Naive thymus-derived CD8-positive, alpha-beta T cell (primary cell): ENCODE measurements at regions not wholly inside any gene's neighbourhood (a gene's known extent, or its start where the extent isn't known, plus 50 kb on each side); places are given as distances from the start of the nearest gene placed in this dataset.

ENCODE experiments used
- ATAC-seq, 2 donors: fragments of 150-1000 bp; cut with Tn5 transposase in 1 of 2; sonication (Bioruptor Pico), chemical (Tn5 transposase) in 1 of 2; 1 replicate in 1 of 2; 2 replicates in 1 of 2; pipeline ENCODE4 v1.10.0; 2021; ENCODE audit warnings: mild to moderate bottlenecking in 2 of 2, moderate library complexity in 2 of 2
- POLR2A ChIA-PET: fragments of 350-600 bp; sonication (Branson Sonifier 250); formaldehyde crosslinking; loops from one replicate; lab custom pipeline; 2021; ENCODE audit warnings: antibody characterized with exemption; lab: Charles Lee
- DNase-seq, 10 donors: peaks; one replicate each; pipeline versions ENCODE4 v3.0.0 to v3.0.0-alpha.2; 2020 to 2022
- H3K27ac Mint-ChIP-seq, 10 donors: one replicate each; pipeline ENCODE4 v1.8.0; 2020 to 2022; ENCODE audit warnings: mild to moderate bottlenecking in 10 of 10, mixed read lengths in 10 of 10, moderate library complexity in 4 of 10, inconsistent platforms in 1 of 10
- H3K27me3 Mint-ChIP-seq, 5 donors: one replicate each; pipeline ENCODE4 v1.8.0; 2021 to 2022; ENCODE audit warnings: mixed read lengths in 5 of 5
- H3K36me3 Mint-ChIP-seq, 3 donors: one replicate each; pipeline ENCODE4 v1.8.0; 2020 to 2022; ENCODE audit warnings: mixed read lengths in 3 of 3, mild to moderate bottlenecking in 2 of 3, inconsistent platforms in 1 of 3
- H3K4me1 Mint-ChIP-seq, 4 donors: one replicate each; pipeline ENCODE4 v1.8.0; 2021 to 2022; ENCODE audit warnings: mixed read lengths in 4 of 4
- H3K4me3 Mint-ChIP-seq, 10 donors: one replicate each; pipeline ENCODE4 v1.8.0; 2020 to 2022; ENCODE audit warnings: mild to moderate bottlenecking in 10 of 10, mixed read lengths in 10 of 10, moderate library complexity in 6 of 10, inconsistent platforms in 1 of 10
- H3K9me3 Mint-ChIP-seq, 9 donors: one replicate each; pipeline ENCODE4 v1.8.0; 2020 to 2022; ENCODE audit warnings: mixed read lengths in 9 of 9, mild to moderate bottlenecking in 3 of 9, inconsistent platforms in 1 of 9, moderate library complexity in 1 of 9

- Mint-ChIP-seq H3K27me3 (peaks cover 0 to 1% (median 0%) of the 10 kb centered on the region in 5 donors), H3K4me3 (no peak overlapping the region), H3K9me3 (no peaks in the 10 kb centered on the region), H3K36me3 (no peaks in the 10 kb centered on the region), H3K27ac (no peak overlapping the region), H3K4me1 (peaks cover 0 to 4% (median 0%) of the 10 kb centered on the region in 4 donors)
- no peak for ATAC-seq
- no peak for DNase-seq
- POLR2A ChIA-PET, result no interaction called here
Measured at GRCh38 chr7:25279705-25280104, 51.4 kb upstream of the NPVF start.

GRCh38 chr7:25280181-25280580, 51.9 kb upstream of the NPVF start:
- H3K4me1 Mint-ChIP-seq, result peaks cover 0 to 4% (median 0%) of the 10 kb centered on the region in 4 donors
- H3K4me3 Mint-ChIP-seq, result no peak overlapping the region

DNA sequence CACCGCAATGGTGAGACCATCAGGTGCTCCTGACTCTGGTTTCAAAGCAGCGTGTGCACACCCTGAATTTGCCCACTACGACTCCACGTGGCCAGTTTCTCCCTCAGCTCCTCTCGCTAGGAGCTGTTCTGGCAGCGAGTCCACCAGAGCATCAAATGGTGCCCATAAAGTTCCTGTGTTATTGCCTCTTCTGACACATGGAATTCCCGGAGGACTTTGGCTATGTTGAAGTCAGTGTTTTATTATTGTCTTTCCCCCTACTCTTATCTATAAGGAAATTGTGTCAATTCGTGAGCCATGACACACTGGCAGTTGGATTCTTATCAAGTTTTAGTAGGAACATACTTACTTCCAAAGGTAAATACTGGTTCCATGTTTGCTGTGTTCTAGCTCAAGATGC, 53.9 kb upstream of the NPVF start:
- ATAC-seq (no peak), DNase-seq (no peak)
- Mint-ChIP-seq H3K27ac (no peak overlapping the region), H3K4me3 (no peak overlapping the region), H3K4me1 (peaks cover 0 to 4% (median 0%) of the 10 kb centered on the region in 4 donors), H3K27me3 (peaks cover 0 to 4% (median 0%) of the 10 kb centered on the region in 5 donors), H3K9me3 (no peaks in the 10 kb centered on the region), H3K36me3 (no peaks in the 10 kb centered on the region)
- POLR2A ChIA-PET, result no interaction called here

More at GRCh38 chr7:25280181-25280580, 51.9 kb upstream of the NPVF start:
- Mint-ChIP-seq H3K9me3 (no peaks in the 10 kb centered on the region), H3K27me3 (peaks cover 0 to 4% (median 0%) of the 10 kb centered on the region in 5 donors), H3K27ac (no peak overlapping the region), H3K36me3 (no peaks in the 10 kb centered on the region)
- POLR2A ChIA-PET, result no interaction called here
- ATAC-seq, result no peak
- DNase-seq, result no peak

DNA sequence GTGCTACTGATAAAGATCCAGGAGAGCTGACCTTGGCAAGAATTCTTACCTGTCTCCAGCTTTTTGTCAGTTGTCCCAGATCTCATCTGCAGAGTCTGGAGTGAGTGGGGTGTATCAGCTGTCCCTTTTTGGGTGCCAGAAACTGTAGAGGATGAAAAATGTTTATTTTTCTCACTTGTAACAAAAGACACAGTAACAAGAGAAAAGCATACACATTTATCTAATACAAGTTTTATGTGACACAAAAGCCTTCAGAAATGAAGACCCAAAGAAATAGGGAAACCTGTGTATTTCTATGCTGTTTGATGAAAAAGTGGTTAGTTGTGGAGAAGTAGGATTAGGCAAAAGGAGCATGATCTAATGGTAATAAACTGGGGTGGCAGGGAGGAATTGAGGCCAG, 58.5 kb upstream of the NPVF start:
- Mint-ChIP-seq H3K9me3 (no peaks in the 10 kb centered on the region), H3K4me1 (no peaks in the 10 kb centered on the region)
- POLR2A ChIA-PET, result interaction anchor here (0.6 kb wide), 1 partner anchor 97 kb away, joined by 3 read pairs; no protein-coding TSS in a partner anchor

GRCh38 chr7:25287291-25287690, 59.0 kb upstream of the NPVF start:
- DNase-seq (no peak), ATAC-seq (no peak)
- Mint-ChIP-seq H3K36me3 (no peaks in the 10 kb centered on the region), H3K4me1 (no peaks in the 10 kb centered on the region), H3K27me3 (peaks cover 0 to 6% (median 2%) of the 10 kb centered on the region in 5 donors), H3K9me3 (no peaks in the 10 kb centered on the region), H3K4me3 (no peak overlapping the region), H3K27ac (no peak overlapping the region)
- POLR2A ChIA-PET, result no interaction called here

More for the DNA sequence above, 58.5 kb upstream of the NPVF start:
- ATAC-seq (no peak), DNase-seq (no peak)
- H3K27me3 Mint-ChIP-seq, result peaks cover 0 to 6% (median 2%) of the 10 kb centered on the region in 5 donors
- H3K4me3 Mint-ChIP-seq, result no peak overlapping the region
- no peak overlapping the region for H3K27ac Mint-ChIP-seq
- H3K36me3 Mint-ChIP-seq, result no peaks in the 10 kb centered on the region

DNA sequence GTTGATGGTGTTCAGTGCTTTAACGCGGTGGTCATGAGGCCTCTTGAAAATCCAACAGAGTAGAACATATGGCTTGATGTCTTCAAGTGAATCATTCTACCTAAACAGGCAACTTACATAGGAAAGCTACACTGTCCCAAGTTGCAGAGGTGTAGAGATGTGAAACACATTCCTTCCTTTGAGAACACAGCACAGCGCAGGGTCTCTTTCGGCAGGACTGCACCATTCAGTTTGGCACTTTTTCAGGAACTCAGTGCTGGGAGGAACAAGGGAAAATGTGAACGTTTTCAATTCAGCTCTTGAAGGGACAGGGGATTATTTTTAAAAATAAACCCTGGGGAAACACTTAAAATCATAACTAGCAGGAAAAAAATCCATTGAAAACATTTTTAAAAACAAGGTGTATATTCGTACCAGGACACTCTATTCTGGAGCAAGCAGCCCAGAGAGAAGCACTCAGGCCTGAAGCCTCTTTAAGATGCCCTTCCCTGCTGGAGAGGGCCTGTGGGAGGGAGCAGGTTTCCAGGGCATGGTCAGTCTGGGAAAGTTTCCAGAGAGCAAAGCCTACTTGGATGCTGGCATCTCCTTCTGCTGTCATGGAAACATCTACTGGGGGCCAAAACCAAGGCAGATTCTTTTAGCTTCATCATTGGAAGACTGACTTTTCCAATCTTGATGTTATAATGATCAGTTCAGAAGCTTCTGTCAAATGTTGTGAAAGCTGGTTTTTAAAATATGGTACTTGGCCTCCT, 60.4 kb upstream of the NPVF start:
- Mint-ChIP-seq H3K4me3 (no peak overlapping the region), H3K4me1 (no peaks in the 10 kb centered on the region), H3K27me3 (peaks cover 0 to 6% (median 2%) of the 10 kb centered on the region in 5 donors), H3K9me3 (no peaks in the 10 kb centered on the region), H3K36me3 (no peaks in the 10 kb centered on the region), H3K27ac (no peak overlapping the region)
- no peak for ATAC-seq
- DNase-seq, result no peak
- POLR2A ChIA-PET, result no interaction called here

DNA sequence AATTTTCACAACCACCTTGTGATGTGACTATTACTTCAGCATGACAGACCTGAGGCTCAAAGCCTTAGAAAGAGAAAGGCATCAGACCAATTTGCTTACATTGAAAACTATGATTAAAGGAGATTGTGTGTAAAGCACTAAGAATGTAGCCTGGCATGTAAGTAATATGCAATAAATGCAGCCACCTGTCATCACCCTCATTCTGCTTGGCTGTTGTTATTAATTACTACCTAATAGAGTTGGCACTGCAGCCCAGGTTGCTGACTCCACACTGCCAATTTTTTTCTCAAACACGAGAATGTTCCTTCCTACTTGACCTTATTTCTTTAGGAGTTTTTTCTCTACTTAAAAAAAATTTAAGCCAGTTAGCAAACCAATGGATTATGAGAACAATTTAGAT, 61.2 kb upstream of the NPVF start:
- no peak overlapping the region for H3K4me3 Mint-ChIP-seq
- ATAC-seq (no peak), DNase-seq (no peak)
- peaks cover 0 to 6% (median 2%) of the 10 kb centered on the region in 5 donors for H3K27me3 Mint-ChIP-seq
- H3K9me3 Mint-ChIP-seq, result no peaks in the 10 kb centered on the region
- no peak overlapping the region for H3K27ac Mint-ChIP-seq
- H3K4me1 Mint-ChIP-seq, result no peaks in the 10 kb centered on the region
- POLR2A ChIA-PET, result no interaction called here
- H3K36me3 Mint-ChIP-seq, result no peaks in the 10 kb centered on the region

- no peaks in the 10 kb centered on the region for H3K4me1 Mint-ChIP-seq
- DNase-seq, result no peak
- H3K4me3 Mint-ChIP-seq, result no peak overlapping the region
- H3K27me3 Mint-ChIP-seq, result peaks cover 0 to 3% (median 2%) of the 10 kb centered on the region in 5 donors
- no peak for ATAC-seq
- no peaks in the 10 kb centered on the region for H3K36me3 Mint-ChIP-seq
- no peaks in the 10 kb centered on the region for H3K9me3 Mint-ChIP-seq
- no peak overlapping the region for H3K27ac Mint-ChIP-seq
- POLR2A ChIA-PET, result no interaction called here
Measured at GRCh38 chr7:25294624-25295023, 66.3 kb upstream of the NPVF start.

DNA sequence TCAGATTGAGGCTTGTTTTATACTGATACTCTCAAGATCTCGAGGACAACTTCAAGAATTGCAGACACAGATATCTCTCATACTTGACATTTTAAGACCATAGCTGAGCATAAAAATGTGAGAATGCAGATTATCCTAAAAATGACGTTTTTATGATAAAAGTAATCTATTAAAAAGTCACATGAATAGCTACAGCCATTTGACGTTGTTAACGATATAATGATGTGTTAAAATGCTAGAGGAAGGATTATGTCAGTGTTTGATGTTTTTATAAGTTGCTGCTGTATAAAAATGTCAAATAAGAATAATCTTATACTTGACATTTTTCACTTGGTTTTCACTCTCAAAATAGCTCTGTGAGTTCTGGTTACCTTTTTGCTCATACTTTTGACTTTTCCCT, 67.1 kb upstream of the NPVF start:
- no peaks in the 10 kb centered on the region for H3K4me1 Mint-ChIP-seq
- H3K4me3 Mint-ChIP-seq, result no peak overlapping the region
- no peak overlapping the region for H3K27ac Mint-ChIP-seq
- H3K9me3 Mint-ChIP-seq, result no peaks in the 10 kb centered on the region
- POLR2A ChIA-PET, result no interaction called here
- no peak for DNase-seq
- H3K27me3 Mint-ChIP-seq, result peaks cover 0 to 3% (median 2%) of the 10 kb centered on the region in 5 donors
- no peak for ATAC-seq
- no peaks in the 10 kb centered on the region for H3K36me3 Mint-ChIP-seq

DNA sequence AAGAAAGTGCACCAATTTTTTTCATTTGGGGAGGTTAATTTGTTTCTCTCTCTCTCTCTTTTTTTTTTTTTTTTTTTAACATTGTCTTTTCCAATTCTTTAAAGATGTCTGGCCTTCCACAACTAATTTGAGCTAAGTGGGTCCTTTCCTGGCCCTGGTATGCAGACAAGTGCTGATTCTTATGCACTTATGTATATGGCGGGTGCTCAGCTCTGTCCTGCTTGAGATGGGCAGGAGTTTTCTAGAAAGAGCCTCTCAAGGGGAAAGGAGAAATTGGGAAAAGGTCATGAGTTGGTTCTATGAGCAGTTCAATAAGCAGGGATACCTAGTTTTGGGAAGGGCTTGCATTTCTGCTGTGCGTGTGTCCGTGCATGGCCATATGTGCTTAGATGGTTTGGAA, 67.8 kb upstream of the NPVF start:
- no peak overlapping the region for H3K27ac Mint-ChIP-seq
- H3K4me1 Mint-ChIP-seq, result no peaks in the 10 kb centered on the region
- H3K4me3 Mint-ChIP-seq, result no peak overlapping the region
- H3K9me3 Mint-ChIP-seq, result no peaks in the 10 kb centered on the region
- no peak for ATAC-seq
- DNase-seq, result no peak
- H3K27me3 Mint-ChIP-seq, result peaks cover 0 to 3% (median 2%) of the 10 kb centered on the region in 5 donors
- no peaks in the 10 kb centered on the region for H3K36me3 Mint-ChIP-seq
- POLR2A ChIA-PET, result no interaction called here

DNA sequence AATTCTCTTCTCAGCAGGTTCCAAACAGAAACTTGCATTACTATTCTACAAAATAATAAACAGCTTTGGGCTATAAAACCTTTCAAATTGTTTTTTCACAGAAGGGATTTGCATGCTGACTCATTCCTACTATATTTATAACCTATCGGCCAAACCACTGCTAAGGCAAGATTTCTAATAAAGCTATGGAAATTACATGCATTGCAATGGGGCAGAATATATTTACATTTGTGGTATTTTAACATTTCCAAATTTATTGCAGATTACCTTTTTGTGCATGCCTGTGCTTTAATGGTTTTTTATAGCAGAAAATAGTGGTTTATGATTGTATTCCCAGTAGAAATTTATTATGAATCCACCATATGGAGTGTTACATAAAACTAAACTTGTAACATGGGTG, 69.0 kb upstream of the NPVF start:
- no peak for DNase-seq
- H3K9me3 Mint-ChIP-seq, result no peaks in the 10 kb centered on the region
- no peak for ATAC-seq
- no peak overlapping the region for H3K4me3 Mint-ChIP-seq
- H3K4me1 Mint-ChIP-seq, result no peaks in the 10 kb centered on the region
- H3K27ac Mint-ChIP-seq, result no peak overlapping the region
- peaks cover 0 to 3% (median 2%) of the 10 kb centered on the region in 5 donors for H3K27me3 Mint-ChIP-seq
- H3K36me3 Mint-ChIP-seq, result no peaks in the 10 kb centered on the region
- POLR2A ChIA-PET, result no interaction called here

DNA sequence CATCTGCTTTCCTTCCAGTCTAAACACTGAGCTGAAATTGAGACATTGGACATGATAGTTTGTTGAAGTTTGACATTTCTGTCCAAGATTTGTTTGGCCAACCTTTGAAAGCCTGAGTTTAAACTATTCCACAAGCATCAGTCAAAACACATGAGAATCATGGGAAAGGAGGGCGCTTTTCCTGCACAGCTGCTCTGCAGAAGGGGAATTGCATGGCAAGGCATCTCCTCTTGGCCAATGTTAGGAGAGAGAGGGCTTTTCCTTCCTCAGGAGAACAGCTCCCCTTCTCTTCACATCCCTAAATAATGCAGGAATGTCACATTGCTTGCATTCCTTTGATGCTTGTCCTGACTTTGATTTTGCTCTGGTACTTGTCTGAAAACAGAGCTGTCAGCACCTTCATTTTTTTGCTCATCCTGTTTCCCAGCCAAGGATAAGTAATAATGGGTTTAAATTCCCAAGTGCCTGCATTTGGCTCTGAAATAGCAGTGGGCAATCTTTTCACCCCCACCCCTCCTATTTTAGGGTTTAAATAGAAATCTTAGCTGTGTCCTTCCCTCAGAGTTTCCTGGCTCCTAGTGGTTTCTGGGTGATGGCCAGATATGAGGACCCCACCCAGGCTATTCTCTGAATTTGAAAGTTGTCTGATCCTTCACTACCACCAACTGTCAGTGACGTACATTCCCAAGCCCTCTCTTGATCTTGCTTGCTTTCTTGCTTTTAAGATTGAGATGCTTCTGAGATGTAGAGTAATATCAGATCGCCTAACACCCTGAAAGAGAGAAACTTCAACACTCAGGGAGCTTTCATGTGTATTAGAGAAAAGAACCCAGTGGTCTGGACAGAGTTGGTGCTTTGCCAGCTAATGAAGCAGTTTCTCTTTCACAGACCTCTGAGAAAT, 75.2 kb upstream of the NPVF start:
- Mint-ChIP-seq H3K36me3 (no peaks in the 10 kb centered on the region), H3K27ac (no peak overlapping the region), H3K9me3 (no peaks in the 10 kb centered on the region), H3K27me3 (peaks cover 5 to 19% (median 6%) of the 10 kb centered on the region in 5 donors), H3K4me3 (no peak overlapping the region), H3K4me1 (no peaks in the 10 kb centered on the region)
- POLR2A ChIA-PET, result no interaction called here
- DNase-seq, result no peak
- no peak for ATAC-seq

DNA sequence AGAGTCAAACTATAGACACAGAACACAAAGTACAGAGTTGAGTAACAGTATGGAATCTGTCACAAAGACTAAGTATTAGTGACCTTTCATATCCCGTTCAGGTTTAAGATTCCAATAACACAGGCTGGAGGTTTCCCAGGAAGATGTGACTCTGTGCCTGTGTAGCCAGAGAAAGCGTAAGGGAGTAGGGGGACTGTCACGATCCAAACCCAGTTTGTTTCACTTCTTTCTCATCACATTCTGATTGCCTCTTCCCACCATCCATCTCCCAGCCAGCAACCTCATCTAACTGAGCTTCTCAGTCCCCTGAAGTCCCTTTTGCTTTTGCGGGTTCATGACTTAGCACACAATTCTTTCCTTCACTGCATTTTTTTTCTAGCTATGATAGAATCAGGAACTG, 76.4 kb upstream of the NPVF start:
- H3K4me3 Mint-ChIP-seq, result no peak overlapping the region
- no peaks in the 10 kb centered on the region for H3K4me1 Mint-ChIP-seq
- no peaks in the 10 kb centered on the region for H3K36me3 Mint-ChIP-seq
- peaks cover 5 to 19% (median 6%) of the 10 kb centered on the region in 5 donors for H3K27me3 Mint-ChIP-seq
- H3K27ac Mint-ChIP-seq, result no peak overlapping the region
- ATAC-seq (no peak), DNase-seq (no peak)
- H3K9me3 Mint-ChIP-seq, result no peaks in the 10 kb centered on the region
- POLR2A ChIA-PET, result no interaction called here
